ENCODE measurements at regions not wholly inside any gene's neighbourhood (a gene's known extent, or its start where the extent isn't known, plus 50 kb on each side); places are given as distances from the start of the nearest gene placed in this dataset.
"Not testable (repeated sequence)": the region's sequence is repeated elsewhere in the genome, so short reads cannot be mapped to it uniquely, and the experiment has no call there.

DNA sequence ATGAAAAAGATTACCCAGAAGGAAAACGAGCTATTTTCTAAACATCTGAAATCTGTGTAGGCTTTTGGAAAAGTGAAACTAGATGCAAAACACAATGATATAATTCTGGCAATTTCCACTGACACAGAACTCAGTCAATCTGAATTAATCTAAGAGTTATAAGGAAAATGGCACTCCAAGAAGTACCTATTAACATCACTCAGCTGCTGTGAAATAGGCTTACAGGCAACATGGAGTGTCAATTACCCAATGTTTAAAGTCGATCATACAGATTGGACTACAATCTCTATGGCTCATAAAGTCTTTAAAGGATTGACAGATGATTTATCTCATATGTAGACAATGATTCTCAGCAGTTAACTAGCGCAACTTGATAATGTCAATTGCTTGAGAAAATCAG is 120.9 kb downstream of the CCDC74A start:
- TF ChIP-seq EZH2 (IDR thresholded peaks at IDR 0.05; ENCODE audit: low read length, missing control alignments) = not testable (repeated sequence)
- TF ChIP-seq, protein P1, sequence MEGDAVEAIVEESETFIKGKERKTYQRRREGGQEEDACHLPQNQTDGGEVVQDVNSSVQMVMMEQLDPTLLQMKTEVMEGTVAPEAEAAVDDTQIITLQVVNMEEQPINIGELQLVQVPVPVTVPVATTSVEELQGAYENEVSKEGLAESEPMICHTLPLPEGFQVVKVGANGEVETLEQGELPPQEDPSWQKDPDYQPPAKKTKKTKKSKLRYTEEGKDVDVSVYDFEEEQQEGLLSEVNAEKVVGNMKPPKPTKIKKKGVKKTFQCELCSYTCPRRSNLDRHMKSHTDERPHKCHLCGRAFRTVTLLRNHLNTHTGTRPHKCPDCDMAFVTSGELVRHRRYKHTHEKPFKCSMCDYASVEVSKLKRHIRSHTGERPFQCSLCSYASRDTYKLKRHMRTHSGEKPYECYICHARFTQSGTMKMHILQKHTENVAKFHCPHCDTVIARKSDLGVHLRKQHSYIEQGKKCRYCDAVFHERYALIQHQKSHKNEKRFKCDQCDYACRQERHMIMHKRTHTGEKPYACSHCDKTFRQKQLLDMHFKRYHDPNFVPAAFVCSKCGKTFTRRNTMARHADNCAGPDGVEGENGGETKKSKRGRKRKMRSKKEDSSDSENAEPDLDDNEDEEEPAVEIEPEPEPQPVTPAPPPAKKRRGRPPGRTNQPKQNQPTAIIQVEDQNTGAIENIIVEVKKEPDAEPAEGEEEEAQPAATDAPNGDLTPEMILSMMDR (conservative IDR thresholded peaks at IDR 0.05 in 1 of 2, IDR thresholded peaks at IDR 0.05 in 1 of 2; ENCODE audit: low read depth in 1 of 2, low read length in 2 of 2) = not testable (repeated sequence)

Data from fibroblast of lung (primary cell).